ENCODE measurements at regions not wholly inside any gene's neighbourhood (a gene's known extent, or its start where the extent isn't known, plus 50 kb on each side); places are given as distances from the start of the nearest gene placed in this dataset.
"Not testable (repeated sequence)": the region's sequence is repeated elsewhere in the genome, so short reads cannot be mapped to it uniquely, and the experiment has no call there.

DNA sequence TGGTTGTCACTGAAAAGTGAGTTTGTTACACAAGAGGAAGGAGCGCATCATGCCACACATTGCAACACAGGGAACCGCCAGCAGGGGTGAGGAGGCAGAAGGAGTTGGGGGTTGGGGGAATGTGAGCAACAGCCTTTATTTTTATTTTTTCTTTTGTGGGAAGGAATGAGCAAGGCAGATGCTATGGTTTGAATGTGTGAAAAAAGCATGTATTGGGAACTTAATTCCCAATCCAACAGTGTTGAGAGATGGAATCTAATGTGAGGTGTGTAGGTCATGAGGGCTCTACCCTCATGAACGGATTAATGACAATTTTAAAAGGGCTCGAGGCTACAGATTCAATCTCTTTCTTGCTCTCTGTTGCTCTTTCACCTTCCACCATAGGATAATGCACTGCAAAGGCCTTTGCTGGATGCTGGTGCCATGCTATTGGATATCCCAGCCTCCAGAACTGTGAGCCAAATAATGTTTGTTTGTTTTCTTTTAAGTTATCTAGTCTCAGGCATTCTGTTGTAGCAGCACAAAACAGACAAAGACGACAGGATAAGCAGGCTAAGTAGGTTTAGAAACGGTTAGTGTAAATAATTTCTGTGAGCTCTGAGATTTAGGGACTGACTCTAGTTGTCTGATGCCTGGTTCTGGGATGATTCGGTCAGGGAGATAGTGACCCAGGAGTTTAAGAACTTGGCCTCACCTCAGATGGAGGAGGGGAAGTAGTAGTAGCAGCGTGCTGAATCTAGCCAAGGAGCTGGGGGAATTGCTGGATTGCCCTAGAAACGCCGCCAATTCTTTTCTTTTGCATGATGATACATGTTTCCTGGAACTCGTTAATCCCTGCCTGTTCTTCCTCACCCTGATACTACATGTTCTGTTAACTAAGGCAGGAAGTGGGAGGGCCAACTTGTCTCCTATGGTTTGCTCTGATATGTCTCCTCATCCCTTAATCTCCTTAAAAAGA is 156.6 kb upstream of the CTSO start:
- DNase-seq (ENCODE audit: low read depth, low spot score), result no peak

DNA sequence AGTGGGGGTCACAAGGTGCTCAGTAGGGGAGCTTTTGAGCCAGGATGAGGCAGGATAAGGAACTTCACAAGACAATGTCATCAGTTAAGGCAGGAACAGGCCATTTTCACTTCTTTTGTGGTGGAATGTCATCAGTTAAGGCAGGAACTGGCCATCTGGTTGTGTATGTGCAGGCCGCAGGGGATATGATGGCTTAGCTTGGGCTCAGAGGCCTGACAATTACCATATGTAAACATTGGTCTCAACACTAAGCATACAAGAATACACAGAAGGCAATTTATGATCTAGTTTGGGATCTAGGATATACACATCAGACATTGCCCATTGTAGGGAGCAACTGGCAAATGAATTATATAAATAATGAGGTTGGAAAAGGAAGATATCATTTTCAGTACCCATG is 155.4 kb upstream of the CTSO start:
- not testable (repeated sequence) for DNase-seq (ENCODE audit: low read depth, low spot score)

DNA sequence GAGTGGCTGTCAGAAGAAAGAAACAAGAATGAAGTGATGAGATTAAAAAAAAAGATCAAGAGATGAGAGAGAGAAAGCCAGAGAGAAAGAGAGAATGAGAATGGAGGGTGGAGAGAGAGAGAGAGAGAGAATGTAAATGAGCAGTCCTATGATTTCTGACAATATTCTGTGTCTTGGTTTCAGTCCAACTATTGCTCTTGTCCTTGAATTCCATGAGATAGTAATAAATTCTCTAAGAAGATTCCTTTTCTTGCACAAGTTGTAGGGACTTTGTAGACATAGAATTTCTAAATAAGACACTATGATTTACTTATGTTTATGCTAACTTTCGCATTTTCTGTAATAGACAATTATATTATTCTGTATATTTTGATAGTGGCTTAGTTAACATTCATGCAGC is 149.6 kb upstream of the CTSO start:
- DNase-seq (ENCODE audit: low read depth, low spot score), result no peak

DNA sequence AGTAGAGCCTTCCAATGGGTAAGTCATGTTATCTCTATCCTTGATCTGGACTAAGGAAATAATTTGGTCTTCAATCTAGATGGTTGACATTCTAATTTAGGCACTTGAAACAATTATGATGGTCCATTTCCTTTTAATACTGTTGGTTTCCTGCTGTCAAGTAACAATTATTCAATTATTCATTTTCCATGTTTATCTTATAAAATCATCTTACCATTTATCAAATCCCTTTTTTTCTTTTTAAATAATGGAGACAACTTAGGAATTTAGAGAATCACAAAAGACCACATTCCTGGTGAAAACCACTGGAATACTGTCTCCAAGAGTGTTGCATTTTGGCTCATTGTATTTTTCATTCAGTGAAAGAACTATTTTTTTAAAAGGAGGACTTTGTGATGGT is 148.7 kb upstream of the CTSO start:
- DNase-seq (ENCODE audit: low read depth, low spot score), result no peak

DNA sequence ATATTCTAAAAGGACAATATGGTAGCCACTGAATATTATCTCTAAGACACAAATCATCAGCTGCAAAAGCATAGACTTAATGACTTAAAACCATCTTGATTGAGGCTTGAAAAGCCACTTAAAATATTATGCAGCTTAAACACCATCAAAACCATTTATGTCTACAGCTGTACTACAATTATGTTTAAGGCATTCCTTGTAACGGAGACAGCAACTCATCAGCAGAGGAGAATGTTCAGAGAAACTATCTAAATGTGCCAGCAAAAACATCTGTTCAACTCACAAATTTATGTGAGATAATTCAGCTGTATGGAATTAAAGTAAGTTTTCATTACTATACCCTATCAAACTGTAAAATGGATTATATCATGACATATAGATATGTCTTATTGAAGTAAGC is 147.9 kb upstream of the CTSO start:
- no peak for DNase-seq (ENCODE audit: low read depth, low spot score)

DNA sequence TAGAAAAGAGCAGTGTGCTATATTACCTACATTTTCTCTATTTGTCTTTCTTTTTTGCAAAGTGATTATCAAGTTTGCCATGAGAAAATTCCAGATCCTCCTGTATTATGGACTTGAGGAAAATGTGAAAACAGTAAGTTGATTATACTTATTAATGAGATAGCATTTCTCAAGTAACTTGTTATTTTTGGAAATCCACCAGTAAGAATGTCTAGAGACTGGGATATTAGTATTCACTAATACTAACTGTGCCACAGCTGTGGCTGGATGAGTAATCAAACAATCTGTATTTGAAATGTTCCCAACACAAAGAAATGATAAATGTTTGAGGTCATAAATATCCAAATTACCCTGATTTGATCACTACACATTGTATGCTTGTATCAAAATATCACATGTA is 147.0 kb upstream of the CTSO start:
- no peak for DNase-seq (ENCODE audit: low read depth, low spot score)

DNA sequence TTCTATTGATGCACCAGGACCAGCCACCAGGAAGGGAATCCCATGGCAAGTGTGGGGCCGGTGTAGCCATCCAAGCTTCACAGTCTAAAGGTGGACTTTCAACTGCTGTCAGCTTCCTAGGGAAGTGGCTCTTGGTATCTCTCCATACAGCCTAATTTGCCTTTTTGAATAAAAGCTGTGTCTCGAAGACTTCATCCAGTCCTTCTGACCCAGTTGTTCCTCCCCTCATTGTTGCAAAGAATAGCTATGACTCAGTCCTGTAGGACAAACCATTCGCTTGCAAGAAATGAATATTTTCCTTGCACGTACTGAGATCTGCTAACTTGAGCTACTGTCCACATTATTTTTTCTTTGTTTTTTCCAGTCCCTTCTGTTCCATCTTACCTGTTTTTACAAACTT is 145.1 kb upstream of the CTSO start:
- DNase-seq (ENCODE audit: low read depth, low spot score), result no peak

DNA sequence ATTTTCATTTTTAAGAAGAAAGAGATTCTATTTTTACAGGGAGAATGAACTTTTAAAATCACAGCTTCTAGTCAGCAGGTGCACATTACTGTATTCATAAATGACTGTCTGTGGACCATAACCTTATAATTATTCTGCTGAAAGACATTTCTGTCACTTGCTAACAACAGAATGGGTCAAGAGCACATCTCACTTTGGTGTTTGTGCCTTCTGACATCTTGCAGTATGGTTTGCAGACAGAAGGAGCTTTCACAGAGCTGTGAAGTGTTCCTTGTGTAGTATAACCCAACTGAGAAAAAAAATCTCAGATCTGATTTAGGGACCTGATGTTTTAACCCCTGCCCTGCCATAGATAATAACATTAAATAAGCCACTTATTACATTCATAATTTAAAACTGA is 131.4 kb upstream of the CTSO start:
- no peak for DNase-seq (ENCODE audit: low read depth, low spot score)

DNA sequence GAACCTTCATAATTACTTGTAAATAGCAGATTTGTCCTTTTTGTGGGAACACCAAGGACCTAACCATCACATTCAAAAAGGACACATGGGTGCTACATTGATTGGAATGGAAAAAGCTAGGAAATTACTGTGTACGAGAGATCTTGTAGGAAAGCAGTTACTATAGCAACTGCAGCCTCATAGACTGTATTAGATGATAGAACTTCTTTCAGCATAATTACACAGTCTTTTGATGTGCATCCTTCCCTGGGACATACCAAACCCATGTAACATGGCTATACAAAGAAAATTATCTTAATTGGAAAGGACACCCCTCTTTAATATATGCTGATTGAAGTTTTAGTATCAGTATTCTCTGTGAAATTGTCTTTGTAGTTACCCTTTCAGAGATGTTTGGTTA is 130.7 kb upstream of the CTSO start:
- no peak for DNase-seq (ENCODE audit: low read depth, low spot score)

DNA sequence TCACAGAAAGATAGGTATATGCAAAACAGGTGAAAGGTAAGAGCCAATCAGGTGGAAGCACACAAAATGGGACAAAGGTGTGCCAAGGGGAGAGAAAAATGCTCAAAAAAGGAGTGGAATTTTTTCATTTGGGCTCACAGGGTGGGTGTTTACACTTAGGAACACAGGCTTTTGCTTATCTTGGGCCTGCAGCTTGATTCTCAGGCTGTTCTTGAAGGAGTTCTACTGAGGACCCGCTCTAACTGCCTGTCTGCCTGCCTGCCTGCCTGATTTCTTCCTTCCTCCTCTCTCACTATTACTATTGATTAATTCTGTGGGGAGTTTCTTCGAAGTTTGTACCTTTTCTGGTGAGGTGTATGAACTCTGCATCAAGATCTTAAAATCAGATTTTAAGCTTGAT is 120.3 kb upstream of the CTSO start:
- DNase-seq (ENCODE audit: low read depth, low spot score), result no peak

DNA sequence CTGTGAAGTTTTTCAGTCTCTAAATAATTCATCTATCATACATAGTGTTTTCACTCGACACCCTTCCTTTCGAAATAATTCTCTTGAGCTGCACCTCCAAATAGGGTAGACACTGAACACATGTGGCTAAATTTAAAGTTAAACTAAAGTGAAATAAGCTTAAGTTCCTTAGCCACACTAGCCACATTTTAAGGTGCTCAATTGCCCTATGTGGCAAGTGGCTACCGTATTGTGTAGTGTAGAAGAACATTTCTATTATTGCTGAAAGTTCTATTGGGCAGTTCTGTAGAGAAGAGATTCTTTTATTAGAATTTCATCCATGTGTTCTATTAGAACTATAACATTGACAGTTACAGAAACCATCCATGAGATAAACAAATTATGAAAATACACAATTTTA is 107.0 kb upstream of the CTSO start:
- no peak for DNase-seq (ENCODE audit: low read depth, low spot score)

DNA sequence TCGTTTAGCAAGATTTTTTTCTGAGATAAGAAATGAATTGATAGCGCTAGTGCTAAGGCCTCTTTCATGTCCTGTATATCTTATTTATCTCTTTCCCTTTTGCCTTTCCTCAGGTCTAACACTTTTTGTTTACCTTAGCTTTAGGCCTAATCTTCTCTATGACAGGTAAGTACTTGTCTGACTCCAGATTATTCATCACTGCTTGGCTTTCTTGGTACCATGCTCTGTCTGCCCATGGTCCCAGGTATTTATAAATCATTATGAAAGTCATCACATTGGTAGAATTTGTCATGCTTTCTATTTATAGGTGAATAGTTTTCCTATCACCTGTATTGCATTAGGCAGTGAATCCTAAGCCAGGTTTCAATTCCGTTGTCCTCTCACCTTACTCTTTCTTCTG is 99.5 kb upstream of the CTSO start:
- DNase-seq (ENCODE audit: low read depth, low spot score), result no peak

DNA sequence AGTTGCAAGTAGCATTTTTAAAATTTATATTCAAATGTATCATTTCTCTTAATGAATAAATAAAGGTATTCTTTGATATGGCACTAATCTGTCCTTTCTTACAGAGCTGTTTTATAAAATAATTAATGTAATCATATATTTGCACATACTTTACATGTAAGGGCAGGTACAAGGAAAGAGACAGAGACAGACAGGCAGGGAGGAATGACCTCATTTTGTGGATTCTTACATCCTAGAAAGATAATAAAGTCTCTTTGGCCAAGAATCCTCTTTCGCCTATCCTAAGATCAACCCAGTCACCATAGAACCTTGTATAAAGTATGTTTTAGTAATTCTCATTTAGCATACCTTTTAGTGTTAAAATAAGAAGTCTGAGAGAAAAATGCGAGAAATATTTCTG is 98.5 kb upstream of the CTSO start:
- no peak for DNase-seq (ENCODE audit: low read depth, low spot score)

DNA sequence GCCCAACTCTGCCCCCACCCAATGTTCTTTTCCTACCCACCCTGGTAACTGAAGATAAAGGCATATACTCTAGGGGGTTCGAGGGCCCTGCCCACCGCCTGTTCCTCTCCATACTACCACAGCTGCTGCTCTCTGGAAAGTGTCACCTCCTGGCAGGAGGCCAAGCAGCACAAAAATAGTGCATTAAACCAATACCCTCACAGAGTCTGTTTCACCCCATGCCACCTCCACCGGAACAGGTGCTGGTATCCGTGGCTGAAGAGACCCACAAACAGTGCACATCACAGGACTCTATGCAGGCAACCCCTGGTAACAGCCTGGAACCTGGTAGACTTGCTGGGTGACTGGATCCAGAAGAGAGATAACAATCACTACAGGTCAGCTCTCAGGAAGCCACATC is 85.1 kb upstream of the CTSO start:
- DNase-seq (ENCODE audit: low read depth, low spot score), result no peak

DNA sequence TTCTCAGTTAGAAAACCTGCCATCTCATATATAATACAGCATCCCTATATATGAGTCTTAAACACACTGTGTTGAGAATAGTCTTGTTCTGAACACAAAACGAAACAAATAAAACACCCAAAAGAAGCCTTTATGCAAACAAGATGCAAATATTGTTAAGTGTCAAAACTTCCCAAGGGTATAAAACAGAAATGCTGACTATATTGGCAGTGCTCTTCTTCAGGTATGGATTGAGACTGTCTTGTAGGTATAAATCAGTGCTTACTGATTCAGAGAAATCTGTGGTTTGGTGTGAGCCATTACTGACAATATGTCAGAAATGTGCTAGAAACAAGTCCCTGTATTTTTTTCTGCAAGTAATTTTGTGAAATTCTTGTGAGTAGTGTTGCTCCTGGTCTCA is 82.8 kb upstream of the CTSO start:
- no peak for DNase-seq (ENCODE audit: low read depth, low spot score)

DNA sequence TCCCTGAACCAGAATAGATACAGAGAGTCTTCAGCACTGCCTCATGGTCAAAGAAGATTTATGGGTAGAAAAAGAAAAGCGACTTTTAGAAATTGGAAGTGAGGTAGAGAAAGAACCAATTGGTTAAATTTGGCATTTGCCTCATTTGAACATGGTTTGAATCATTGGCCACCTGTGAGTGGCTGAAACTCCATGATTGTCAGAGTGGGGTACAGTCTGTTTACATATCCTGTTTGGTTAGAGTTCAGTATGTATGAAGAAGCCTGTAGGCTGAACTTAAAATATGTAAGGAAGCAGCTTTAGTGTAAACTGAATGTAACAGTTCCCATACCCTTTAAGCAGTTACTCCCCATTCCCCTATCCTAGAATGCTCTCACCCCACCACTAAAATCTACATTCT is 76.0 kb upstream of the CTSO start:
- no peak for DNase-seq (ENCODE audit: low read depth, low spot score)

DNA sequence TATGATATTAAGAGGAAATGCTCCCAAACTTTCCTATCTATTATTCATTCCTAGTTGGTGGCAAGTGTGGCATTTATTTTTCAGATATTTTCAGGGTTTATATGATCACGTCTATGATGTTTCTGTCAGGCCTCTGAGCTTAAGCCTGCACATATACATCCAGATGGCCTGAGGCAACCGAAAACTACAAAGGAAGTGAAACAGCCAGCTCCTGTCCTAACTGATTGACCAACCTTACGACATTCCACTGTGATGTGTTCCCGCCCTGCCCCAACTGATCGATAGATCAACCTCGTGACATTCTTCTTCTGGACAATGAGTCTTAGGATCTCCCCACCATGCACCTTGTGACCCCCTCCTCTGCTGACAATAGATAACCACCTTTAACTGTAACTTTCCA is 67.6 kb upstream of the CTSO start:
- DNase-seq (ENCODE audit: low read depth, low spot score), result no peak

DNA sequence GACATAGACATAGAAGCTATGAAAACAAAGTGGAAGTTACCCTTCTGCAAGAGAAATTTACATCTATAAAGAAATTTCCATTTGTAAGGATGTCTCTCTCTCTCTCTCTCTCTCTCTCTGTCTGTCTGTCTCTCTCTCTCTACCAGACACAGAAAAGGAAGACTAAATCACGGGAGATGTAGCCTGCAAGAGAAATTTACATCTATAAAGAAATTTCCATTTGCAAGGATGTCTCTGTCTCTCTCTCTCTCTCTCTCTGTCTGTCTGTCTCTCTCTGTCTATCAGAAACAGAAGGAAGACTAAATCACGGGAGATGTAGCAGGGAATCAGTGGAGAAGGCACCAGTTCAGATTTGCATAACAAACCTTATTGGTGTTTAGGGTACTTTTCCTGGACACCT is 65.6 kb upstream of the CTSO start:
- no peak for DNase-seq (ENCODE audit: low read depth, low spot score)

DNA sequence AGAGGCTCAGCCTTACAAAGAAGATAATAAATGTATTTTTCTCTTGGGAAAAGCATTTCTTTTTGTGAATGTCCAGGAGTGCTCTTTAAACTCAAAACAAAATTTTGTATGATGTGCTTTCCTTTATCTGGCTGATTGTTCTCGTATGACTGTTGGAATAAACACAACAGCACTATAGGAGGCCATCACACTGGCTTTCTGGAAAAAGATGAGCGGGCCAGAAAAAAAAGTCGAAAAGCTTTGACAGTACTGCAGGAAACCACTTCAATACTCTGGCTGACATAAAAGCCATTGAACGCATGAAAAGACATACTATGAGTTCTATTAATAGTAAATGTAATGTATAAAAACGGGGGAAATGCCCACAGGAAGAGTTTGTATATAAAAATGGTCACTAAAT is 64.7 kb upstream of the CTSO start:
- no peak for DNase-seq (ENCODE audit: low read depth, low spot score)

DNA sequence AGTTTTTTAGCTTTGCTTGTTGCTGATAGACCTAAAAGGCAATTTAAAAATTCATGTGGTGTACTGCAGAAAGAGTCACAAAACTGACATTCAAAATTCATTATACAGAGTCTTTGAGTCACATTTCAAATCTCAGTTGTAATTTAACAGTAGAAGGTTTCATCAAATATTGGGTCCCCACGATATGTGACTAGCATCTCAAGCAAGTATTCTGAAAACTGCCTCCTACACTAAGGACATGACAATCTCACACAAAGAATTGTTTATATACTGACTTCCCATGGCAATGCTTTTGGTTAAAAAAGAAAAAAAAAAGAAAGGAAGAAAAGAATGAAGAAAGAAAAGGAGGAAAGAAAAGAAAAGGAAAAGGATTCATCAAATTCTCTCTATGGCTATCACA is 62.1 kb upstream of the CTSO start:
- DNase-seq (ENCODE audit: low read depth, low spot score), result no peak

DNA sequence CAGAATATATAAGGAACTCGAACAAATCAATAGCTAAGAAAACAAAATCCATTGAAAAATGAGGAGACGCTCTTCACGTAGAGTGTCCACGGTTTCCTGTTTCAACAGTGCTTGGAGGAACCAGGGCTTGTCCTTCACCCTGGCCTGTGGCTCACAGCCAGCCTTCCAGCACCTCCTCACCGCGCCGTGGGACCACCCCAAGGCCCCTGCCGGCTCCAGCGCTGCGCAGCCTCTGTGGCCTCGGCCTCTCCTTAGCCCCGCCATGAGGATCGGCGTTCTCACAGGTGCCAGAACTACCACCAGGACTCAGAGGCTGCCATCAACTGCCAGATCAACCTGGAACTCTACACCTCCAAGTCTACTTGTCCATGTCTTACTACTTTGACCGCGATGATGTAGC is 52.5 kb upstream of the CTSO start:
- DNase-seq (ENCODE audit: low read depth, low spot score), result no peak

Measured in pulmonary artery endothelial cell (primary cell).